ENCODE measurements at regions not wholly inside any gene's neighbourhood (a gene's known extent, or its start where the extent isn't known, plus 50 kb on each side); places are given as distances from the start of the nearest gene placed in this dataset.

- intact Hi-C loops (cut with micrococcal nuclease) = no loop called here
- Mint-ChIP-seq H3K4me3 (no peak overlapping the region), H3K9me3 (ENCODE audit: insufficient read depth) (no peaks in the 10 kb centered on the region), H3K27me3 (no peaks in the 10 kb centered on the region), H3K4me1 (no peaks in the 10 kb centered on the region), H3K27ac (no peak overlapping the region)
- Histone ChIP-seq H3K4me2 (replicated peaks; ENCODE audit: low read depth, low read length, poor library complexity, severe bottlenecking) (no peak overlapping the region), H2AFZ (ENCODE audit: insufficient read depth, low read depth, low read length, poor library complexity, severe bottlenecking) (no peak overlapping the region), H3K79me2 (ENCODE audit: control insufficient read depth, insufficient read depth, low read length) (no peaks in the 10 kb centered on the region), H3K27me3 (replicated peaks in 1 of 4; ENCODE audit: control extremely low read depth in 1 of 4, control insufficient read depth in 3 of 4, insufficient read depth in 4 of 4, low read length in 3 of 4) (no peaks in the 10 kb centered on the region), H4K20me1 (ENCODE audit: control insufficient read depth, insufficient read depth, low read length, poor library complexity, severe bottlenecking) (no peaks in the 10 kb centered on the region), H3K36me3 (replicated peaks in 1 of 2; ENCODE audit: control extremely low read depth in 1 of 2, control insufficient read depth in 1 of 2, extremely low read depth in 1 of 2, insufficient read depth in 2 of 2, low read length in 1 of 2) (no peaks in the 10 kb centered on the region), H3K9me3 (ENCODE audit: control extremely low read depth in 1 of 3, control insufficient read depth in 2 of 3, insufficient read depth in 1 of 3, low read length in 2 of 3) (no peaks in the 10 kb centered on the region), H3K4me3 (ENCODE audit: control extremely low read depth in 1 of 5, extremely low read depth in 1 of 5, insufficient read depth in 1 of 5, low read depth in 2 of 5, low read length in 4 of 5) (no peak overlapping the region), H3K4me1 (ENCODE audit: control insufficient read depth in 2 of 2, insufficient read depth in 2 of 2, low read length in 2 of 2) (no peaks in the 10 kb centered on the region), H3K27ac (ENCODE audit: low read length in 2 of 2) (no peak overlapping the region), H3K9ac (ENCODE audit: low read length) (no peak overlapping the region)
- no peak for TF ChIP-seq EZH2 (IDR thresholded peaks at IDR 0.05; ENCODE audit: borderline replicate concordance, insufficient read depth, low read depth, low read length, poor library complexity, severe bottlenecking)
- TF ChIP-seq, protein P1, sequence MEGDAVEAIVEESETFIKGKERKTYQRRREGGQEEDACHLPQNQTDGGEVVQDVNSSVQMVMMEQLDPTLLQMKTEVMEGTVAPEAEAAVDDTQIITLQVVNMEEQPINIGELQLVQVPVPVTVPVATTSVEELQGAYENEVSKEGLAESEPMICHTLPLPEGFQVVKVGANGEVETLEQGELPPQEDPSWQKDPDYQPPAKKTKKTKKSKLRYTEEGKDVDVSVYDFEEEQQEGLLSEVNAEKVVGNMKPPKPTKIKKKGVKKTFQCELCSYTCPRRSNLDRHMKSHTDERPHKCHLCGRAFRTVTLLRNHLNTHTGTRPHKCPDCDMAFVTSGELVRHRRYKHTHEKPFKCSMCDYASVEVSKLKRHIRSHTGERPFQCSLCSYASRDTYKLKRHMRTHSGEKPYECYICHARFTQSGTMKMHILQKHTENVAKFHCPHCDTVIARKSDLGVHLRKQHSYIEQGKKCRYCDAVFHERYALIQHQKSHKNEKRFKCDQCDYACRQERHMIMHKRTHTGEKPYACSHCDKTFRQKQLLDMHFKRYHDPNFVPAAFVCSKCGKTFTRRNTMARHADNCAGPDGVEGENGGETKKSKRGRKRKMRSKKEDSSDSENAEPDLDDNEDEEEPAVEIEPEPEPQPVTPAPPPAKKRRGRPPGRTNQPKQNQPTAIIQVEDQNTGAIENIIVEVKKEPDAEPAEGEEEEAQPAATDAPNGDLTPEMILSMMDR (IDR thresholded peaks at IDR 0.05) = no peak
- WGBS (ENCODE audit: insufficient coverage) = 83% methylated on average over 1 of the region's 2 CpGs
- no peak for DNase-seq
- ATAC-seq (ENCODE audit: low read depth) = no peak
- POLR2A ChIA-PET = no interaction called here
- CTCF ChIA-PET = no interaction called here
Measured at GRCh38 chr4:136670265-136670664, 862.0 kb downstream of the PCDH18 start.

DNA sequence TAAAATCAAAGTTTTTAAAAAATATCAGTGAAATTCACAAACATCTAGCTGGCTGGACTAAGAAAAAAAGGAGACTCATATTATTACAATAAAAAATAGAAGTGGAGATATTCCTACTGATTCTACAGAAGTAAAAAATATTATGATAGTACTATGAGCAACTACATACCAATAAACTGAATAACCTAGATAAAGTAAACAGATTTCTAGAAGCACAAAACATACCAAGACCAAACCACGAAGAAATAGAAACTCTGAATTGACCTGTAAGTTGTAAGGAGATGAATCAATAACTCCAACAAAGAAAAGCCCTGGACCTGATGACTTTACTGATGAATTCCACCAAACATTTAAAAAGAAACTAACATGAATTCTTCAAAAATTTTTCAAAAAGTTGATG, 867.3 kb downstream of the PCDH18 start:
- CTCF ChIA-PET = no interaction called here
- TF ChIP-seq, protein P1 (IDR thresholded peaks at IDR 0.05) = no peak
- no peak for TF ChIP-seq EZH2 (IDR thresholded peaks at IDR 0.05; ENCODE audit: borderline replicate concordance, insufficient read depth, low read depth, low read length, poor library complexity, severe bottlenecking)
- Histone ChIP-seq H3K4me1 (ENCODE audit: control insufficient read depth in 2 of 2, insufficient read depth in 2 of 2, low read length in 2 of 2) (no peaks in the 10 kb centered on the region), H3K27ac (ENCODE audit: low read length in 2 of 2) (no peak overlapping the region), H3K36me3 (replicated peaks in 1 of 2; ENCODE audit: control extremely low read depth in 1 of 2, control insufficient read depth in 1 of 2, extremely low read depth in 1 of 2, insufficient read depth in 2 of 2, low read length in 1 of 2) (no peaks in the 10 kb centered on the region), H4K20me1 (ENCODE audit: control insufficient read depth, insufficient read depth, low read length, poor library complexity, severe bottlenecking) (no peaks in the 10 kb centered on the region), H3K9me3 (ENCODE audit: control extremely low read depth in 1 of 3, control insufficient read depth in 2 of 3, insufficient read depth in 1 of 3, low read length in 2 of 3) (no peaks in the 10 kb centered on the region), H3K79me2 (ENCODE audit: control insufficient read depth, insufficient read depth, low read length) (no peaks in the 10 kb centered on the region), H2AFZ (ENCODE audit: insufficient read depth, low read depth, low read length, poor library complexity, severe bottlenecking) (no peak overlapping the region), H3K27me3 (replicated peaks in 1 of 4; ENCODE audit: control extremely low read depth in 1 of 4, control insufficient read depth in 3 of 4, insufficient read depth in 4 of 4, low read length in 3 of 4) (no peaks in the 10 kb centered on the region), H3K4me2 (replicated peaks; ENCODE audit: low read depth, low read length, poor library complexity, severe bottlenecking) (no peak overlapping the region), H3K4me3 (ENCODE audit: control extremely low read depth in 1 of 5, extremely low read depth in 1 of 5, insufficient read depth in 1 of 5, low read depth in 2 of 5, low read length in 4 of 5) (no peak overlapping the region), H3K9ac (ENCODE audit: low read length) (no peak overlapping the region)
- Mint-ChIP-seq H3K4me3 (no peak overlapping the region), H3K4me1 (no peaks in the 10 kb centered on the region), H3K9me3 (ENCODE audit: insufficient read depth) (peaks cover 3% of the 10 kb centered on the region), H3K27ac (no peak overlapping the region), H3K27me3 (no peaks in the 10 kb centered on the region)
- POLR2A ChIA-PET = no interaction called here
- intact Hi-C loops (cut with micrococcal nuclease) = no loop called here
- WGBS (ENCODE audit: insufficient coverage) = no CpG with 5 or more reads among the region's 1 CpG
- ATAC-seq (ENCODE audit: low read depth) (no peak), DNase-seq (no peak)
